ENCODE measurements at regions not wholly inside any gene's neighbourhood (a gene's known extent, or its start where the extent isn't known, plus 50 kb on each side); places are given as distances from the start of the nearest gene placed in this dataset.

GRCh38 chr2:139617747-139618146 is 837.6 kb upstream of the NXPH2 start:
- Histone ChIP-seq H3K36me3 (ENCODE audit: insufficient read depth, low read length) (no peaks in the 10 kb centered on the region), H3K4me1 (ENCODE audit: insufficient read depth, low read length, severe bottlenecking) (no peaks in the 10 kb centered on the region), H3K27ac (ENCODE audit: low read depth, low read length, poor library complexity, severe bottlenecking) (no peak overlapping the region), H2AFZ (ENCODE audit: low read length) (no peak overlapping the region), H3K79me2 (ENCODE audit: insufficient read depth, low read length) (no peaks in the 10 kb centered on the region), H3K27me3 (ENCODE audit: insufficient read depth, low read length) (no peaks in the 10 kb centered on the region), H3K4me3 (ENCODE audit: low read depth, low read length, poor library complexity, severe bottlenecking) (no peak overlapping the region), H3F3A (ENCODE audit: insufficient read depth, low read length) (no peaks in the 10 kb centered on the region), H3K9ac (ENCODE audit: low read length) (no peak overlapping the region), H3K9me3 (ENCODE audit: low read length) (no peaks in the 10 kb centered on the region), H4K20me1 (ENCODE audit: insufficient read depth, low read length) (no peaks in the 10 kb centered on the region), H3K4me2 (ENCODE audit: low read length) (no peak overlapping the region), H3K9me2 (ENCODE audit: low read depth, low read length) (no peaks in the 10 kb centered on the region)
- TF ChIP-seq EZH2 (IDR thresholded peaks at IDR 0.05; ENCODE audit: borderline replicate concordance, low read length): no peak
- no peak for TF ChIP-seq CTCF (IDR thresholded peaks at IDR 0.05; ENCODE audit: low read length)

GRCh38 chr2:139613264-139613663 is 833.1 kb upstream of the NXPH2 start:
- Histone ChIP-seq H3K9me3 (ENCODE audit: low read length) (no peaks in the 10 kb centered on the region), H3F3A (ENCODE audit: insufficient read depth, low read length) (no peaks in the 10 kb centered on the region), H3K27me3 (ENCODE audit: insufficient read depth, low read length) (no peaks in the 10 kb centered on the region), H2AFZ (ENCODE audit: low read length) (no peak overlapping the region), H3K4me1 (ENCODE audit: insufficient read depth, low read length, severe bottlenecking) (no peaks in the 10 kb centered on the region), H3K36me3 (ENCODE audit: insufficient read depth, low read length) (no peaks in the 10 kb centered on the region), H4K20me1 (ENCODE audit: insufficient read depth, low read length) (no peaks in the 10 kb centered on the region), H3K9ac (ENCODE audit: low read length) (no peak overlapping the region), H3K9me2 (ENCODE audit: low read depth, low read length) (no peaks in the 10 kb centered on the region), H3K4me3 (ENCODE audit: low read depth, low read length, poor library complexity, severe bottlenecking) (no peak overlapping the region), H3K4me2 (ENCODE audit: low read length) (no peak overlapping the region), H3K27ac (ENCODE audit: low read depth, low read length, poor library complexity, severe bottlenecking) (no peak overlapping the region), H3K79me2 (ENCODE audit: insufficient read depth, low read length) (no peaks in the 10 kb centered on the region)
- no peak for TF ChIP-seq EZH2 (IDR thresholded peaks at IDR 0.05; ENCODE audit: borderline replicate concordance, low read length)
- no peak for TF ChIP-seq CTCF (IDR thresholded peaks at IDR 0.05; ENCODE audit: low read length)

- Histone ChIP-seq H3K4me3 (ENCODE audit: low read depth, low read length, poor library complexity, severe bottlenecking) (no peak overlapping the region), H3K27me3 (ENCODE audit: insufficient read depth, low read length) (no peaks in the 10 kb centered on the region), H3K4me2 (ENCODE audit: low read length) (no peak overlapping the region), H3K9ac (ENCODE audit: low read length) (no peak overlapping the region), H3K27ac (ENCODE audit: low read depth, low read length, poor library complexity, severe bottlenecking) (no peak overlapping the region), H3K36me3 (ENCODE audit: insufficient read depth, low read length) (no peaks in the 10 kb centered on the region), H3K9me3 (ENCODE audit: low read length) (no peaks in the 10 kb centered on the region), H3K79me2 (ENCODE audit: insufficient read depth, low read length) (no peaks in the 10 kb centered on the region), H3K9me2 (ENCODE audit: low read depth, low read length) (no peaks in the 10 kb centered on the region), H2AFZ (ENCODE audit: low read length) (no peak overlapping the region), H3K4me1 (ENCODE audit: insufficient read depth, low read length, severe bottlenecking) (no peaks in the 10 kb centered on the region), H4K20me1 (ENCODE audit: insufficient read depth, low read length) (no peaks in the 10 kb centered on the region), H3F3A (ENCODE audit: insufficient read depth, low read length) (no peaks in the 10 kb centered on the region)
- TF ChIP-seq CTCF (IDR thresholded peaks at IDR 0.05; ENCODE audit: low read length): no peak
- no peak for TF ChIP-seq EZH2 (IDR thresholded peaks at IDR 0.05; ENCODE audit: borderline replicate concordance, low read length)
These were observed 830.3 kb upstream of the NXPH2 start for GRCh38 chr2:139610512-139610911.

All from OCI-LY1 (cell line).